Nephron progenitor cell (in vitro differentiated cells): ENCODE measurements at regions not wholly inside any gene's neighbourhood (a gene's known extent, or its start where the extent isn't known, plus 50 kb on each side); places are given as distances from the start of the nearest gene placed in this dataset.

Experiments used
- DNase-seq: peaks from one replicate; pipeline ENCODE4 v3.0.0; 2021
- H3K27ac Mint-ChIP-seq: 2 replicates; pipeline ENCODE4 v1.8.0; 2021; ENCODE audit warnings: mild to moderate bottlenecking, moderate library complexity, mixed read lengths
- H3K27me3 Mint-ChIP-seq: 2 replicates; pipeline ENCODE4 v1.8.0; 2021; ENCODE audit warnings: mild to moderate bottlenecking, low read depth, mixed read lengths; ENCODE audit not compliant: poor library complexity
- H3K36me3 Mint-ChIP-seq: 2 replicates; pipeline ENCODE4 v1.8.0; 2021; ENCODE audit warnings: low read depth, mixed read lengths
- H3K4me1 Mint-ChIP-seq: 2 replicates; pipeline ENCODE4 v1.8.0; 2021; ENCODE audit warnings: mixed read lengths
- H3K4me3 Mint-ChIP-seq: 2 replicates; pipeline ENCODE4 v1.8.0; 2021; ENCODE audit warnings: mild to moderate bottlenecking, moderate library complexity, mixed read lengths
- H3K9me3 Mint-ChIP-seq: 2 replicates; pipeline ENCODE4 v1.8.0; 2021; ENCODE audit warnings: mild to moderate bottlenecking, moderate library complexity, mixed read lengths
- TF ChIP-seq, protein P1 (sequence below): fragments of 200-600 bp; sonication (generic); IDR thresholded peaks from 2 replicates; pipeline ENCODE4 v1.5.0; 2021; ENCODE audit warnings: antibody characterized with exemption

DNA sequence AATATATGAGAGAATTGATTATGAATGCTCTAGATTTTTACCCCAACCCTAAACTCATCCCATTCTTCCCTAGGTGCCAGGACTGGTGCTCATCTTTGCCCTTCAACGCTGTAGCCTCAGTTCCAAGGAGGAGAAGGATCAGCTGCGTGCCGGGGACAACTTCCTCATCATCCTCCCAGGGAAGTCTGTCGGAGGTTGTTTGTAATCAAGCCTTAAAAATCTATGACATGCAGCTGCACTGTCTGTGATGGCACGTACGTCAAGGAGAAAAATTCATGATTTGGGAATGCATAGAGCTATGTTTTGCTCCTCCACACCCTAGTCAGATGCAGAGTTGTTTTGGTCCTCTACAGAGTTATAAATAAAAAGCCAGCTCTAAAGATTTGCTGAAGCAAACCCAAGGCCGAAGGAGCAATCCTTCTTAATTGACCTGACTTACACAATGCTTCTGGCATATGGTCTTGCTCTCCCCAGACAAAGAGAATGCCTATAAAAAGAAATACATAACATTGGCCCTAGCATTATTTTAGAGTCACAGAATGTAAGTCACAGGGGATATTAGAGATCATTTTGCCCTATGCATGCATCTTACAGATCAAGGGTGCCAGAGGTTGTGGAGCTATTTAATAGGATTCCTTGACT, 244.2 kb downstream of the HIVEP2 start:
- Mint-ChIP-seq H3K9me3 (no peaks in the 10 kb centered on the region), H3K4me1 (peaks cover 24% of the 10 kb centered on the region), H3K36me3 (no peaks in the 10 kb centered on the region), H3K4me3 (no peak overlapping the region), H3K27me3 (peaks cover 3% of the 10 kb centered on the region), H3K27ac (no peak overlapping the region)
- DNase-seq: no peak
- TF ChIP-seq, protein P1, sequence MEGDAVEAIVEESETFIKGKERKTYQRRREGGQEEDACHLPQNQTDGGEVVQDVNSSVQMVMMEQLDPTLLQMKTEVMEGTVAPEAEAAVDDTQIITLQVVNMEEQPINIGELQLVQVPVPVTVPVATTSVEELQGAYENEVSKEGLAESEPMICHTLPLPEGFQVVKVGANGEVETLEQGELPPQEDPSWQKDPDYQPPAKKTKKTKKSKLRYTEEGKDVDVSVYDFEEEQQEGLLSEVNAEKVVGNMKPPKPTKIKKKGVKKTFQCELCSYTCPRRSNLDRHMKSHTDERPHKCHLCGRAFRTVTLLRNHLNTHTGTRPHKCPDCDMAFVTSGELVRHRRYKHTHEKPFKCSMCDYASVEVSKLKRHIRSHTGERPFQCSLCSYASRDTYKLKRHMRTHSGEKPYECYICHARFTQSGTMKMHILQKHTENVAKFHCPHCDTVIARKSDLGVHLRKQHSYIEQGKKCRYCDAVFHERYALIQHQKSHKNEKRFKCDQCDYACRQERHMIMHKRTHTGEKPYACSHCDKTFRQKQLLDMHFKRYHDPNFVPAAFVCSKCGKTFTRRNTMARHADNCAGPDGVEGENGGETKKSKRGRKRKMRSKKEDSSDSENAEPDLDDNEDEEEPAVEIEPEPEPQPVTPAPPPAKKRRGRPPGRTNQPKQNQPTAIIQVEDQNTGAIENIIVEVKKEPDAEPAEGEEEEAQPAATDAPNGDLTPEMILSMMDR: no peak
